Adrenal gland (tissue), 9 donors: ENCODE measurements at regions not wholly inside any gene's neighbourhood (a gene's known extent, or its start where the extent isn't known, plus 50 kb on each side); places are given as distances from the start of the nearest gene placed in this dataset.
"Not testable (repeated sequence)": the region's sequence is repeated elsewhere in the genome, so short reads cannot be mapped to it uniquely, and the experiment has no call there.

Experiments
- DNase-seq, 7 donors: peaks; one replicate each; pipeline ENCODE4 v3.0.0-alpha.2; 2019 to 2020
- H3K27ac ChIP-seq, 5 donors: fragments of 200-600 bp; sonication (generic) in 4 of 5; 1 replicate in 3 of 5; 2 replicates in 2 of 5; pipeline versions ENCODE4 v1.5.1 to v1.8.0; 2016 to 2020; ENCODE audit warnings: mild to moderate bottlenecking in 1 of 5
- H3K27me3 ChIP-seq: fragments of 200-600 bp; 2 replicates; pipeline ENCODE4 v1.8.0; 2021
- H3K36me3 ChIP-seq, 2 donors: fragments of 200-600 bp; replicated peaks in 1 of 2; 1 replicate in 1 of 2; 2 replicates in 1 of 2; pipeline versions ENCODE4 v1.5.1 to v1.8.0; 2018 to 2022
- H3K4me1 ChIP-seq, 2 donors: fragments of 200-600 bp; replicated peaks in 1 of 2; 1 replicate in 1 of 2; 2 replicates in 1 of 2; pipeline versions ENCODE4 v1.5.1 to v1.8.0; 2018 to 2021
- H3K4me3 ChIP-seq, 4 donors: fragments of 200-600 bp; sonication (generic) in 3 of 4; one replicate each; pipeline ENCODE4 v1.5.1; 2016 to 2018
- H3K9me3 ChIP-seq, 3 donors: fragments of 200-600 bp; sonication (generic) in 1 of 3; replicated peaks in 1 of 3; 1 replicate in 2 of 3; 2 replicates in 1 of 3; pipeline versions ENCODE4 v1.5.1 to v1.8.0; 2016 to 2021
- CTCF ChIP-seq, 6 experiments: fragments of 450-650 bp in 4 of 6; fragments of 200-600 bp in 2 of 6; sonication (generic) in 1 of 6; IDR thresholded peaks; 1 replicate in 5 of 6; 2 replicates in 1 of 6; pipeline versions ENCODE4 v1.5.1 to v1.8.0; 2016 to 2021; ENCODE audit warnings: antibody characterized with exemption in 6 of 6, mild to moderate bottlenecking in 2 of 6, moderate library complexity in 1 of 6
- POLR2A ChIP-seq, 2 donors: fragments of 450-650 bp; IDR thresholded peaks; one replicate each; pipeline ENCODE4 v1.6.1; 2017; ENCODE audit warnings: antibody characterized with exemption in 2 of 2, mild to moderate bottlenecking in 2 of 2, moderate library complexity in 1 of 2
- WGBS, 4 donors: extraction: QIAGEN DNeasy Blood & Tissue Kit in 2 of 4; methylation state at CpG; one replicate each; pipeline versions ENCODE4 v1.1.5 to v1.1.7; 2013 to 2017; 5-methylcytosine and 5-hydroxymethylcytosine counted together
- intact Hi-C, 2 donors: fragments of 100-400 bp; cut with DNase I; formaldehyde crosslinking; loops; one replicate each; pipeline versions ENCODE4 v1.14.1 to v1.15.0; 2022 to 2023
- donor health status: healthy with polysubstance abuse.
- donor health status: Bipolar disorder and iron deficiency.
- donor health status: DM: yes; HTN: yes; CAD: no.
- donor health status: DM: no; HTN: no; CAD: no.
- donor health status: DM: no; HTN: no; CAD: no.

DNA sequence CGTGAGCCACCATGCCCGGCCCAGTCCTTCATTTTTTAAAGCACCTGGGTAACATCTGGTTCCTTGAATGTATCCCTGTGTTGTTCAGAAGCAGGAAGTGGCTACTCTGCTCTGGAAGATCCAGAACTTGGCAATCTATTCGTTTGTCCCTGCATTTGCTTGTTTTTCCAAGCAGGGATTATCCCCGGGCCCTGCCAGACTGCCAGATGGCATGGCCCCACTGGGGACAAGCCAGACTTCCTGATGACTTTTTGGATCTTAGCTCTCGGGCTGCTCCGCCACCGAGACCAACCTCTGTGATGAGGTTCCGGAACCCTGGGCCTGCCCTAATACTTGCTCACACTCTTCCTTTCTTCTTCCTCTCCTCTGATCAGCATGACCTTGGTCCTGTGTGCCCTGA lies 496.7 kb downstream of the TYW1 start:
- TF ChIP-seq POLR2A (IDR thresholded peaks at IDR 0.05): no peak
- Histone ChIP-seq H3K27me3 (no peaks in the 10 kb centered on the region), H3K4me3 (no peak overlapping the region), H3K36me3 (no peaks in the 10 kb centered on the region), H3K4me1 (no peaks in the 10 kb centered on the region), H3K9me3 (no peaks in the 10 kb centered on the region), H3K27ac (no peak overlapping the region)
- intact Hi-C loops: no loop called here
- 82 to 87% (median 85%) methylated on average over 8 of the region's 8 CpGs for WGBS, 4 donors
- no peak for DNase-seq

DNA sequence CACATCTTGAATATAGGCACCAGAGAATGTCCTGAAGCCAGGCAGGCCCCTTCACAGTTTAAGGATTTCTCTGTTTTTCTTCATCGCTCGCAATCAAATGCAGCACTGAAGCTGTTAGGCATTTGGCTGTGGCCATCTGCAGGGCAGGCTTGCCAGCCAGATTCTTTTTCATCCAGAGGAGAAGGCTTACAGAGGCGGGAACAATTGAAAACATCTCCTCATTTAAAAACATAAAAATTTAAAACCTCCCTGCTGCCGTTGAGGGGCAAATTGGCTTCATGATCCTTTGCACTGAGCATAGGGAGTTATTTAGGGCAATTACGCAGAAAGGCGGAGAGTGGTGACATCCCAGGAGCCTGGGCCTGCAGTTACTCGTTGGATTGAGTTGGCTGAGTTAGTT lies 500.0 kb downstream of the TYW1 start:
- TF ChIP-seq POLR2A (IDR thresholded peaks at IDR 0.05) (no peak), CTCF (IDR thresholded peaks at IDR 0.05) (no peak)
- no peaks in the 10 kb centered on the region for H3K27me3 ChIP-seq
- 85 to 91% (median 89%) methylated on average over 7 of the region's 7 CpGs for WGBS, 4 donors
- no peak for DNase-seq
- no peaks in the 10 kb centered on the region for H3K36me3 ChIP-seq
- H3K9me3 ChIP-seq: no peaks in the 10 kb centered on the region
- no peaks in the 10 kb centered on the region for H3K4me1 ChIP-seq
- no peak overlapping the region for H3K4me3 ChIP-seq
- intact Hi-C loops: no loop called here
- H3K27ac ChIP-seq: no peak overlapping the region

GRCh38 chr7:67497914-67498313 lies 501.3 kb downstream of the TYW1 start:
- H3K27ac ChIP-seq, H3K27me3 ChIP-seq, H3K9me3 ChIP-seq, H3K4me1 ChIP-seq, H3K36me3 ChIP-seq, DNase-seq, intact Hi-C loops, H3K4me3 ChIP-seq: not testable (repeated sequence)
- 69 to 84% (median 78%) methylated on average over 3 of the region's 3 CpGs for WGBS, 4 donors

- H3K36me3 ChIP-seq: no peaks in the 10 kb centered on the region
- no peaks in the 10 kb centered on the region for H3K4me1 ChIP-seq
- no peak overlapping the region for H3K27ac ChIP-seq
- H3K4me3 ChIP-seq: no peak overlapping the region
- no peaks in the 10 kb centered on the region for H3K27me3 ChIP-seq
- 43 to 94% (median 59%) methylated on average over 3 of the region's 3 CpGs for WGBS, 4 donors
- DNase-seq: no peak
- no peak for TF ChIP-seq POLR2A (IDR thresholded peaks at IDR 0.05)
- TF ChIP-seq CTCF (IDR thresholded peaks at IDR 0.05): no peak
- H3K9me3 ChIP-seq: no peaks in the 10 kb centered on the region
- intact Hi-C loops: no loop called here
These were observed 506.3 kb downstream of the TYW1 start for GRCh38 chr7:67502929-67503328.

DNA sequence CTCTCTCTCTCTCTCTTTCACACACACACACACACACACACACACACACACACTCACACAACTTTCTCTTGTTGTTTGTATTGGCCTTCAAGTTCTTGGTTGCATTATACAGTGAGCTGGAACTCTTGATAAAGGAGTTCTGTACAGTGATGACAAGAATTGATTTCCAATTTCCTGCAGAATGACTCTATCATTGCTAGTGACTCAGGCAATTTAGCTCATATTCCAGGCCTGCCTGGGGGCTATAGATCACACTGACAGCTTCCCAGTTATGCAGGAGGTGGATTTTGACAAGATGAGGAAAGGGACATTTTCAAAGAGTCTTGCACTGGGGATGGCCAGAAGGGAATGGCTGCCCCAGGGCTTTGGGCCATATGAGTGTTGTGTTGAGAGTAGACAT lies 508.8 kb downstream of the TYW1 start:
- Histone ChIP-seq H3K36me3 (no peaks in the 10 kb centered on the region), H3K4me3 (no peak overlapping the region), H3K27me3 (no peaks in the 10 kb centered on the region), H3K27ac (no peak overlapping the region), H3K4me1 (no peaks in the 10 kb centered on the region), H3K9me3 (no peaks in the 10 kb centered on the region)
- intact Hi-C loops: no loop called here
- no peak for DNase-seq
- TF ChIP-seq CTCF (IDR thresholded peaks at IDR 0.05) (no peak), POLR2A (IDR thresholded peaks at IDR 0.05) (no peak)
